H9 (cell line): ENCODE measurements at regions not wholly inside any gene's neighbourhood (a gene's known extent, or its start where the extent isn't known, plus 50 kb on each side); places are given as distances from the start of the nearest gene placed in this dataset.

ENCODE experiments used
- DNase-seq: peaks from one replicate; pipeline ENCODE4 v3.0.0-alpha.2; 2017
- H2AFZ ChIP-seq: one replicate; pipeline ENCODE4 v1.6.1; 2013; ENCODE audit warnings: mild to moderate bottlenecking, low read length, control low read depth, moderate library complexity
- H2AK5ac ChIP-seq: 2 replicates; pipeline ENCODE4 v1.6.1; 2013; ENCODE audit warnings: low read length, control low read depth, mixed read lengths; ENCODE audit not compliant: insufficient read length
- H2BK120ac ChIP-seq: one replicate; pipeline ENCODE4 v1.6.1; 2013; ENCODE audit warnings: low read depth, mild to moderate bottlenecking, low read length, control low read depth, inconsistent platforms; ENCODE audit not compliant: poor library complexity, severe bottlenecking
- H2BK12ac ChIP-seq: 2 replicates; pipeline ENCODE4 v1.6.1; 2013; ENCODE audit warnings: low read length, control low read depth, mixed read lengths, low read depth; ENCODE audit not compliant: insufficient read length
- H2BK15ac ChIP-seq: 2 replicates; pipeline ENCODE4 v1.6.1; 2013; ENCODE audit warnings: low read depth, low read length, control low read depth
- H2BK20ac ChIP-seq: one replicate; pipeline ENCODE4 v1.6.1; 2013; ENCODE audit warnings: low read depth, mild to moderate bottlenecking, low read length, control low read depth, inconsistent platforms; ENCODE audit not compliant: poor library complexity, severe bottlenecking
- H2BK5ac ChIP-seq: 2 replicates; pipeline ENCODE4 v1.6.1; 2013; ENCODE audit warnings: low read length, control low read depth, mixed read lengths; ENCODE audit not compliant: insufficient read length
- H3K14ac ChIP-seq: 2 replicates; pipeline ENCODE4 v1.6.1; 2013; ENCODE audit warnings: low read length, control low read depth; ENCODE audit not compliant: insufficient read depth
- H3K18ac ChIP-seq: 2 replicates; pipeline ENCODE4 v1.6.1; 2013; ENCODE audit warnings: low read depth, mild to moderate bottlenecking, mixed read lengths, low read length, control low read depth; ENCODE audit not compliant: insufficient read length
- H3K23ac ChIP-seq: 2 replicates; pipeline ENCODE4 v1.6.1; 2013; ENCODE audit warnings: low read length, control low read depth, mixed read lengths, low read depth; ENCODE audit not compliant: insufficient read length
- H3K23me2 ChIP-seq: 2 replicates; pipeline ENCODE4 v1.6.1; 2013; ENCODE audit warnings: low read depth, mild to moderate bottlenecking, mixed read lengths, low read length, control low read depth; ENCODE audit not compliant: insufficient read length, poor library complexity, severe bottlenecking
- H3K27ac ChIP-seq: 2 replicates; pipeline ENCODE4 v1.5.1; 2013; ENCODE audit warnings: low read length, control low read depth, mixed read lengths, low read depth; ENCODE audit not compliant: insufficient read length
- H3K27me3 ChIP-seq: 2 replicates; pipeline ENCODE4 v1.6.1; 2013; ENCODE audit warnings: low read length, control low read depth, inconsistent platforms; ENCODE audit not compliant: insufficient read depth
- H3K4ac ChIP-seq: 2 replicates; pipeline ENCODE4 v1.6.1; 2013; ENCODE audit warnings: low read depth, mild to moderate bottlenecking, control low read depth, inconsistent platforms, low read length, moderate library complexity
- H3K4me1 ChIP-seq: 2 replicates; pipeline ENCODE4 v1.6.1; 2013; ENCODE audit warnings: low read length, control low read depth, inconsistent platforms; ENCODE audit not compliant: insufficient read depth
- H3K4me2 ChIP-seq: 2 replicates; pipeline ENCODE4 v1.6.1; 2013; ENCODE audit warnings: low read length, control low read depth, mixed read lengths; ENCODE audit not compliant: insufficient read length, insufficient read depth
- H3K56ac ChIP-seq: 2 replicates; pipeline ENCODE4 v1.6.1; 2013; ENCODE audit warnings: low read depth, mild to moderate bottlenecking, mixed read lengths, low read length, control low read depth; ENCODE audit not compliant: insufficient read length
- H3K79me1 ChIP-seq: 2 replicates; pipeline ENCODE4 v1.6.1; 2013; ENCODE audit warnings: low read depth, mild to moderate bottlenecking, moderate library complexity, low read length, control low read depth, inconsistent platforms; ENCODE audit not compliant: insufficient read depth, poor library complexity, severe bottlenecking
- H3K79me2 ChIP-seq: 2 replicates; pipeline ENCODE4 v1.6.1; 2013; ENCODE audit warnings: low read length, control low read depth, inconsistent platforms; ENCODE audit not compliant: insufficient read depth
- H3K9ac ChIP-seq: 2 replicates; pipeline ENCODE4 v1.6.1; 2013; ENCODE audit warnings: low read length, control low read depth, mixed read lengths; ENCODE audit not compliant: insufficient read length; ENCODE audit errors: extremely low read depth
- H3K9me3 ChIP-seq: one replicate; pipeline ENCODE4 v1.6.1; 2013; ENCODE audit warnings: low read depth, low read length, inconsistent platforms; ENCODE audit not compliant: control insufficient read depth
- H3T11ph ChIP-seq: one replicate; pipeline ENCODE4 v1.6.1; 2013; ENCODE audit warnings: mild to moderate bottlenecking, low read length, control low read depth, inconsistent platforms
- H4K20me1 ChIP-seq: one replicate; pipeline ENCODE4 v1.6.1; 2013; ENCODE audit not compliant: control insufficient read depth, insufficient read length, insufficient read depth
- H4K5ac ChIP-seq: 2 replicates; pipeline ENCODE4 v1.6.1; 2013; ENCODE audit warnings: low read depth, mild to moderate bottlenecking, mixed read lengths, low read length, control low read depth; ENCODE audit not compliant: insufficient read length
- H4K8ac ChIP-seq: replicated peaks from 2 replicates; pipeline ENCODE4 v1.6.1; 2013; ENCODE audit warnings: low read length, control low read depth, mixed read lengths, low read depth; ENCODE audit not compliant: insufficient read length
- H4K91ac ChIP-seq: 2 replicates; pipeline ENCODE4 v1.6.1; 2013; ENCODE audit warnings: low read depth, mild to moderate bottlenecking, moderate library complexity, mixed read lengths, low read length, control low read depth; ENCODE audit not compliant: insufficient read length
- H3K27ac Mint-ChIP-seq, 3 experiments: 2 replicates in 2 of 3; 3 replicates in 1 of 3; pipeline ENCODE4 v1.8.0; 2020 to 2021; ENCODE audit warnings: mixed read lengths in 3 of 3, mild to moderate bottlenecking in 1 of 3, moderate library complexity in 1 of 3
- H3K27me3 Mint-ChIP-seq: 2 replicates; pipeline ENCODE4 v1.8.0; 2021; ENCODE audit warnings: low read depth, mild to moderate bottlenecking, moderate library complexity, mixed read lengths
- H3K36me3 Mint-ChIP-seq, 3 experiments: 2 replicates in 2 of 3; 3 replicates in 1 of 3; pipeline ENCODE4 v1.8.0; 2020 to 2021; ENCODE audit warnings: low read depth in 3 of 3, mixed read lengths in 3 of 3; ENCODE audit not compliant: insufficient read depth in 1 of 3
- H3K4me1 Mint-ChIP-seq, 2 experiments: 2 replicates each; pipeline ENCODE4 v1.8.0; 2020; ENCODE audit warnings: mixed read lengths in 2 of 2
- H3K4me3 Mint-ChIP-seq, 2 experiments: 2 replicates in 1 of 2; 3 replicates in 1 of 2; pipeline ENCODE4 v1.8.0; 2020 to 2021; ENCODE audit warnings: mild to moderate bottlenecking in 2 of 2, mixed read lengths in 2 of 2, moderate library complexity in 1 of 2
- H3K9me3 Mint-ChIP-seq, 2 experiments: 2 replicates in 1 of 2; 3 replicates in 1 of 2; pipeline ENCODE4 v1.8.0; 2020; ENCODE audit warnings: mild to moderate bottlenecking in 2 of 2, mixed read lengths in 2 of 2, moderate library complexity in 1 of 2
- CTCF ChIP-seq: fragments of 200-600 bp; sonication (generic); conservative IDR thresholded peaks from 3 replicates; pipeline ENCODE4 v1.8.0; 2021; ENCODE audit warnings: antibody characterized with exemption, mild to moderate bottlenecking
- WGBS: extraction: QIAGEN DNeasy Blood & Tissue Kit; methylation state at CpG from one replicate; pipeline ENCODE4 v1.1.7; 2013; ENCODE audit warnings: missing lambda C conversion rate, low lambda C conversion rate, mixed read lengths; ENCODE audit not compliant: insufficient read length; ENCODE audit errors: extremely low coverage; 5-methylcytosine and 5-hydroxymethylcytosine counted together

DNA sequence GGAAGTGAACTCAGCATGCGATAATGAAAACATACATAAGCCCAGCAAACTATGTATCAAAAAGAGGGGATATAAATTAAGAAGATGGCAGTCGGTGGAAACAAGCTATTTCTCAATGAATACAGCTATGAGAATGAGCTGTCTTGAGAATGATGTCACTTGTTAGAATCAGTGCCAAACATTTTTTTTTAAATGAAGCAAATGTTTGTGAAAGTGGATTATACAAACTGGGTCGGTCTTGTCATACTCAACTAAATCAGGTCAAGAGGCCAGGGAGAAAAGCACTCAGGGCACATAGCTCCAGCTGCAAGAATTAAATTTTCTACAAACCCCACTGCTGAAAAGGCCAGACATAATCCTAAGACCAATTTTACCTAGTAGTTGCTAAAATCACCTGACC, 1048.4 kb downstream of the SLITRK1 start:
- Histone ChIP-seq H3K9me3 (no peaks in the 10 kb centered on the region), H3K23ac (no peak overlapping the region), H3K79me1 (no peaks in the 10 kb centered on the region), H2AFZ (no peak overlapping the region), H2BK120ac (no peak overlapping the region), H3K79me2 (no peaks in the 10 kb centered on the region), H3K4me1 (no peaks in the 10 kb centered on the region), H3K56ac (no peak overlapping the region), H2BK12ac (no peak overlapping the region), H3K18ac (no peak overlapping the region), H3K27ac (no peak overlapping the region), H3K4ac (no peak overlapping the region), H4K8ac (no peak overlapping the region), H3K27me3 (no peaks in the 10 kb centered on the region), H2BK5ac (no peak overlapping the region), H3K14ac (no peak overlapping the region), H2BK15ac (no peak overlapping the region), H4K5ac (no peak overlapping the region), H3K9ac (no peak overlapping the region), H3K4me2 (no peak overlapping the region), H2BK20ac (no peak overlapping the region), H4K20me1 (no peaks in the 10 kb centered on the region), H3T11ph (no peak overlapping the region), H3K23me2 (no peaks in the 10 kb centered on the region), H2AK5ac (no peak overlapping the region), H4K91ac (no peak overlapping the region)
- no CpG with 5 or more reads among the region's 3 CpGs for WGBS
- no peaks in the 10 kb centered on the region for H3K27me3 Mint-ChIP-seq
- TF ChIP-seq CTCF: no peak
- peaks cover 0 to 5% of the 10 kb centered on the region in 2 experiments; a peak in 1 of 5 replicates for H3K9me3 Mint-ChIP-seq
- no peak for DNase-seq
- no peak overlapping the region for H3K4me3 Mint-ChIP-seq
- H3K36me3 Mint-ChIP-seq: peaks cover 0 to 9% (median 1%) of the 10 kb centered on the region in 3 experiments; a peak in 1 of 7 replicates
- no peaks in the 10 kb centered on the region for H3K4me1 Mint-ChIP-seq
- H3K27ac Mint-ChIP-seq: no peak overlapping the region
